ENCODE measurements at regions not wholly inside any gene's neighbourhood (a gene's known extent, or its start where the extent isn't known, plus 50 kb on each side); places are given as distances from the start of the nearest gene placed in this dataset.

DNA sequence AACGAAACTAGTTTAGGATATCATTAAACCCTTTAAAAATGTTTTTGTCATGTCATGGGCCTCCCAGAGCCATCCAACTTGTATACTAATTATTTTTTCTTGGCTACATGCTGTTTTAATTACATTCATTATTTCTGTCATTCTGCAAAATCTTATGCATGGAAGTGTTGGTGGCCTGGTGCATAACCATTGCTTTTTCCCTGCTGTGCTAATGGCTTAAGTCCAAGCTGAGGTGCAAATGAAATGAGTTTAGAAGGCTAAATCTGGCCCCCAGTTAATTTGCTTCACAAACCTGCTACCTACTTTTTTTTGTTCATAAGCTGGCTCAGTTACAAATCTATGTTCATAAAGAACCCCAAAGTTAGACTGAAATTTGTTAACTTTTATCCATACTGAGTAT, 1249.9 kb downstream of the EPHA7 start:
- no peak for DNase-seq
- Histone ChIP-seq H3K27ac (no peak overlapping the region), H3K4me1 (peaks cover 0 to 2% (median 0%) of the 10 kb centered on the region in 4 donors), H3K9me3 (no peaks in the 10 kb centered on the region), H3K4me3 (no peak overlapping the region), H3K36me3 (no peaks in the 10 kb centered on the region), H3K27me3 (no peaks in the 10 kb centered on the region)
- TF ChIP-seq, protein P1, sequence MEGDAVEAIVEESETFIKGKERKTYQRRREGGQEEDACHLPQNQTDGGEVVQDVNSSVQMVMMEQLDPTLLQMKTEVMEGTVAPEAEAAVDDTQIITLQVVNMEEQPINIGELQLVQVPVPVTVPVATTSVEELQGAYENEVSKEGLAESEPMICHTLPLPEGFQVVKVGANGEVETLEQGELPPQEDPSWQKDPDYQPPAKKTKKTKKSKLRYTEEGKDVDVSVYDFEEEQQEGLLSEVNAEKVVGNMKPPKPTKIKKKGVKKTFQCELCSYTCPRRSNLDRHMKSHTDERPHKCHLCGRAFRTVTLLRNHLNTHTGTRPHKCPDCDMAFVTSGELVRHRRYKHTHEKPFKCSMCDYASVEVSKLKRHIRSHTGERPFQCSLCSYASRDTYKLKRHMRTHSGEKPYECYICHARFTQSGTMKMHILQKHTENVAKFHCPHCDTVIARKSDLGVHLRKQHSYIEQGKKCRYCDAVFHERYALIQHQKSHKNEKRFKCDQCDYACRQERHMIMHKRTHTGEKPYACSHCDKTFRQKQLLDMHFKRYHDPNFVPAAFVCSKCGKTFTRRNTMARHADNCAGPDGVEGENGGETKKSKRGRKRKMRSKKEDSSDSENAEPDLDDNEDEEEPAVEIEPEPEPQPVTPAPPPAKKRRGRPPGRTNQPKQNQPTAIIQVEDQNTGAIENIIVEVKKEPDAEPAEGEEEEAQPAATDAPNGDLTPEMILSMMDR (IDR thresholded peaks at IDR 0.05) = no peak
- intact Hi-C loops (cut with DNase I; ENCODE audit: low total_unique reads) = no loop called here

DNA sequence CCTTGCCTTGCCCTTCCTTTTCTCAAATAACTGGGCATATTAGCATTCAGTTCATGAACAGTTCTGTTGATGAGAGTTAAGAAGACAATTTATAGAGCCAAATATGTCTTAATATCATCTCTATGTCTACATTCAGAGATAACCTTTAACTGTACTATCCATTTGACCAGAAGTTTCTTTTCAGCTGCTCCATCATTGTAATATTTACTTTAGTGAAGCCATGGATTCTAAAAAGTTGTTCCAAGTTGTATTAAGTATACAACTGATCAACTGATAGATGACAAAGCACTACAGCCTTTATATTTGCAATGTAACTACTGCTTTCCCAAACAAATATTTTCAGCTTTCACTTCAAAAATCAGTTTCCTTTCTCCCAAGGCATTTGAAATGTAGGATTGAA, 1252.7 kb downstream of the EPHA7 start:
- Histone ChIP-seq H3K4me3 (no peak overlapping the region), H3K9me3 (no peaks in the 10 kb centered on the region), H3K27ac (no peak overlapping the region), H3K27me3 (no peaks in the 10 kb centered on the region), H3K4me1 (no peaks in the 10 kb centered on the region), H3K36me3 (no peaks in the 10 kb centered on the region)
- TF ChIP-seq, protein P1 (IDR thresholded peaks at IDR 0.05) = no peak
- no peak for DNase-seq
- intact Hi-C loops (cut with DNase I; ENCODE audit: low total_unique reads) = no loop called here

DNA sequence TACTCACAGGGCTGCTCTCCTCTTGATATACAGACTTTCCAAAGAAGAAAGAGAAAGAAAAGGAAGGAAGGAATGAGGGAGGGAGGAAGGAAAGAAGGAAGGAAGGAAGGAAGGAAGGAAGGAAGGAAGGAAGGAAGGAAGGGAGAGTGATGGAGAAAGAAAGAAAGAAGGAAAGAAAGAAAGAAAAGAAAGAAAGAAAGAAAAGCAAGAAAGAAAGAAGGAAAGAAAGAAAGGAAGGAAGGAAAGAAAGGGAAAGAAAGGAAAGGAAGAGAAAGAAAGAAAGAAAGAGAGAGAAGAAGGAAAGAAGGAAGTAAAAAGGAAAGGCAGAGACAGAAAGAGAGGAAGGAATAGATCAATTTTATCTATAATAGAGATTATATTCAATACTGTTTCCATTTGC, 1257.4 kb downstream of the EPHA7 start:
- Histone ChIP-seq H3K4me3 (no peak overlapping the region), H3K27me3 (no peaks in the 10 kb centered on the region), H3K36me3 (no peaks in the 10 kb centered on the region), H3K4me1 (no peaks in the 10 kb centered on the region), H3K9me3 (no peaks in the 10 kb centered on the region), H3K27ac (no peak overlapping the region)
- intact Hi-C loops (cut with DNase I; ENCODE audit: low total_unique reads) = no loop called here
- no peak for DNase-seq
- TF ChIP-seq, protein P1 (IDR thresholded peaks at IDR 0.05) = no peak

DNA sequence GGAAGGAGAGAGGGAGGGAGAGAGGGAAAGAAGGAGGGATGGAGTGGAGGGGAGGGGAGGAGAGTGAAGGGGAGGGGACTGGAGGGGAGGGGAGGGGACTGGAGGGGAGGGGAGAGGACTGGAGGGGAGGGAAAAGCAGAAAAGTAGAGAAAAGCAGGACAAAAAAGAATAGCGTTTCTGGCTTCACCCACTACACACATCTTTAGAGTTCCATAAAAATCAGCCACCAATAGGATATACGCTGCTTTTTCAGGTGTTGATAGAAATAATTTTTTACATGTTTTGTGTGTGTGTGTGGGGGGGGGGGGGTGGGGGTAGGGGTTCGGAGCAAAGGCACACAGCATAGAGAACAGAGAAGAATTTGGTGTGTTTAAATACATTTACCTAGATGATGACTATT, 1259.1 kb downstream of the EPHA7 start:
- TF ChIP-seq, protein P1 (IDR thresholded peaks at IDR 0.05) = no peak
- H3K4me3 ChIP-seq = no peak overlapping the region
- no peaks in the 10 kb centered on the region for H3K4me1 ChIP-seq
- no peaks in the 10 kb centered on the region for H3K36me3 ChIP-seq
- H3K27ac ChIP-seq = no peak overlapping the region
- no peaks in the 10 kb centered on the region for H3K9me3 ChIP-seq
- intact Hi-C loops (cut with DNase I; ENCODE audit: low total_unique reads) = no loop called here
- H3K27me3 ChIP-seq = no peaks in the 10 kb centered on the region
- no peak for DNase-seq

DNA sequence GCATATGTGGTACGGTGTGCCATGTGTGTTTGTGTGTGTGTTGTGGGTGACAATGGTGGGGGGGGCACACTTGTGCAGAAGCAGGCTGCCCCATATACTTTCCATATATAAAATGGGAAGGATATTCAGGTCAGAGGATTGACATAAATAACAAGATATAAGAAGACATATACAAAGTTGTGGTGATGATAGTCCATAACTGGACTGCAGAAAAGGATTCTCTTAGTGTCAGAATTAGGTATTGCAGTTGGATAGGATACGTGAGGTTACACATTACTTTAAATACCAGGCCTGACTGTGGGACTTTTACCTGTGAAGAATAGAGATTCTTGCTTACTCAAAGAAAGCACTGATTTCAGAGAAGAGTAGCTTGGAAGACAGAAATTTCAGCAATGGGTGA, 1260.3 kb downstream of the EPHA7 start:
- H3K4me3 ChIP-seq = no peak overlapping the region
- TF ChIP-seq, protein P1 (IDR thresholded peaks at IDR 0.05) = no peak
- intact Hi-C loops (cut with DNase I; ENCODE audit: low total_unique reads) = no loop called here
- no peak overlapping the region for H3K27ac ChIP-seq
- H3K9me3 ChIP-seq = no peaks in the 10 kb centered on the region
- DNase-seq = no peak
- H3K27me3 ChIP-seq = no peaks in the 10 kb centered on the region
- no peaks in the 10 kb centered on the region for H3K4me1 ChIP-seq
- no peaks in the 10 kb centered on the region for H3K36me3 ChIP-seq

DNA sequence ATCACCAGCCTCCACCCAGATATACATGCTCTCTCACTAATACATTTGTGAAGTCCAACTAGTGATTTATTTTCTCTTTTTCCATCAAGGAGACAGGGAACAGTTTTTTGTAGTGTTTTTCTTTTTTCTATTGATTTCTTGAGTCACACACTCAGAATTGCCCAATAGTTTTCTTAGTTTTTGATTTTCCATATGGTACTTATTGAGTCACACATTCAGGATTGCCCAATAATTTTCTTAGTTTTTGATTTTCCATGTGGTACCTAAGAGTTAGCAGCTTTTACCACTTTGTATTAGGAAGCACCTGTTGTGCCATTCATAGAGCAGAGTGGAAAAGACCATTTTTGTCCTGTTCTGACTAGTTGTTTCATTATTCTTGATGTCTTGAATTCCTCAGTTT, 1268.8 kb downstream of the EPHA7 start:
- Histone ChIP-seq H3K27me3 (no peaks in the 10 kb centered on the region), H3K36me3 (no peaks in the 10 kb centered on the region), H3K9me3 (no peaks in the 10 kb centered on the region), H3K27ac (no peak overlapping the region), H3K4me3 (no peak overlapping the region), H3K4me1 (no peaks in the 10 kb centered on the region)
- TF ChIP-seq, protein P1 (IDR thresholded peaks at IDR 0.05) = no peak
- no peak for DNase-seq
- intact Hi-C loops (cut with DNase I; ENCODE audit: low total_unique reads) = no loop called here
